NT2/D1 (cell line): ENCODE measurements at regions not wholly inside any gene's neighbourhood (a gene's known extent, or its start where the extent isn't known, plus 50 kb on each side); places are given as distances from the start of the nearest gene placed in this dataset.

Experiments
- DNase-seq: peaks from one replicate; pipeline ENCODE4 v3.0.0-alpha.2; 2011; ENCODE audit warnings: low read depth, low spot score
- H3K27me3 ChIP-seq: 2 replicates; pipeline ENCODE4 v1.6.0; 2011; ENCODE audit warnings: mild to moderate bottlenecking; ENCODE audit not compliant: insufficient read length, insufficient read depth
- H3K36me3 ChIP-seq: 2 replicates; pipeline ENCODE4 v1.6.1; 2011; ENCODE audit warnings: mild to moderate bottlenecking, low read length, mixed read lengths; ENCODE audit not compliant: insufficient read depth, insufficient read length
- H3K4me1 ChIP-seq: 2 replicates; pipeline ENCODE4 v1.5.1; 2011; ENCODE audit not compliant: insufficient read depth, insufficient read length
- H3K4me3 ChIP-seq: 2 replicates; pipeline ENCODE4 v1.5.1; 2011; ENCODE audit warnings: low read depth; ENCODE audit not compliant: insufficient read length
- H3K9ac ChIP-seq: 2 replicates; pipeline ENCODE4 v1.6.0; 2011; ENCODE audit warnings: low read depth; ENCODE audit not compliant: insufficient read length
- H3K9me3 ChIP-seq: 2 replicates; pipeline ENCODE4 v1.5.1; 2011; ENCODE audit warnings: mild to moderate bottlenecking, low read length; ENCODE audit not compliant: insufficient read depth
- SUZ12 ChIP-seq: IDR thresholded peaks from 2 replicates; pipeline ENCODE4 v1.6.1; 2011; ENCODE audit not compliant: insufficient read length, insufficient read depth; ENCODE audit errors: extremely low read depth
- YY1 ChIP-seq: IDR thresholded peaks from 2 replicates; pipeline ENCODE4 v1.6.1; 2011; ENCODE audit not compliant: insufficient read length, insufficient read depth
- ZNF274 ChIP-seq: IDR thresholded peaks from 2 replicates; pipeline ENCODE4 v1.6.1; 2011; ENCODE audit warnings: mild to moderate bottlenecking, low read depth, low read length

GRCh38 chr2:216553482-216554240 is 55.0 kb downstream of the RPL37A start:
- H3K9me3 ChIP-seq = no peaks in the 10 kb centered on the region
- peak overlapping the region; percentile 36 for H3K9ac ChIP-seq
- DNase-seq = no peak
- no peaks in the 10 kb centered on the region for H3K27me3 ChIP-seq
- no peaks in the 10 kb centered on the region for H3K36me3 ChIP-seq
- H3K4me1 ChIP-seq = peaks cover 12% of the 10 kb centered on the region
- H3K4me3 ChIP-seq = no peak overlapping the region
- TF ChIP-seq ZNF274 = no peak
- no peak for TF ChIP-seq SUZ12
- TF ChIP-seq YY1 = no peak

GRCh38 chr2:216554286-216554685 is 55.6 kb downstream of the RPL37A start:
- no peak overlapping the region for H3K4me3 ChIP-seq
- H3K4me1 ChIP-seq = peaks cover 12% of the 10 kb centered on the region
- DNase-seq = no peak
- no peaks in the 10 kb centered on the region for H3K9me3 ChIP-seq
- no peak overlapping the region for H3K9ac ChIP-seq
- no peaks in the 10 kb centered on the region for H3K36me3 ChIP-seq
- TF ChIP-seq SUZ12 (no peak), ZNF274 (no peak), YY1 (no peak)
- H3K27me3 ChIP-seq = no peaks in the 10 kb centered on the region

- Histone ChIP-seq H3K4me3 (no peak overlapping the region), H3K4me1 (peaks cover 12% of the 10 kb centered on the region), H3K36me3 (no peaks in the 10 kb centered on the region), H3K9me3 (no peaks in the 10 kb centered on the region), H3K9ac (no peak overlapping the region), H3K27me3 (no peaks in the 10 kb centered on the region)
- TF ChIP-seq ZNF274 = no peak
- TF ChIP-seq YY1 = no peak
- TF ChIP-seq SUZ12 = no peak
- no peak for DNase-seq
Measured at GRCh38 chr2:216554755-216555154, 56.1 kb downstream of the RPL37A start.

GRCh38 chr2:216555274-216555673 is 56.6 kb downstream of the RPL37A start:
- H3K36me3 ChIP-seq = no peaks in the 10 kb centered on the region
- no peaks in the 10 kb centered on the region for H3K27me3 ChIP-seq
- TF ChIP-seq ZNF274 = no peak
- no peak for TF ChIP-seq YY1
- no peak for TF ChIP-seq SUZ12
- H3K4me3 ChIP-seq = no peak overlapping the region
- DNase-seq = no peak
- H3K4me1 ChIP-seq = peaks cover 12% of the 10 kb centered on the region
- H3K9ac ChIP-seq = no peak overlapping the region
- no peaks in the 10 kb centered on the region for H3K9me3 ChIP-seq

- TF ChIP-seq ZNF274 = no peak
- TF ChIP-seq SUZ12 = no peak
- no peak for TF ChIP-seq YY1
- Histone ChIP-seq H3K9ac (no peak overlapping the region), H3K27me3 (no peaks in the 10 kb centered on the region), H3K9me3 (no peaks in the 10 kb centered on the region), H3K36me3 (no peaks in the 10 kb centered on the region), H3K4me3 (no peak overlapping the region), H3K4me1 (peaks cover 12% of the 10 kb centered on the region)
- no peak for DNase-seq
Measured at GRCh38 chr2:216556202-216556601, 57.6 kb downstream of the RPL37A start.

- TF ChIP-seq SUZ12 (no peak), ZNF274 (no peak), YY1 (no peak)
- peaks cover 13% of the 10 kb centered on the region for H3K4me1 ChIP-seq
- no peak for DNase-seq
- no peak overlapping the region for H3K4me3 ChIP-seq
- H3K36me3 ChIP-seq = no peaks in the 10 kb centered on the region
- no peak overlapping the region for H3K9ac ChIP-seq
- H3K9me3 ChIP-seq = no peaks in the 10 kb centered on the region
- H3K27me3 ChIP-seq = no peaks in the 10 kb centered on the region
Measured at GRCh38 chr2:216557413-216557812, 58.8 kb downstream of the RPL37A start.

GRCh38 chr2:216557820-216558219 is 59.2 kb downstream of the RPL37A start:
- peaks cover 13% of the 10 kb centered on the region for H3K4me1 ChIP-seq
- no peak for TF ChIP-seq YY1
- no peak for TF ChIP-seq ZNF274
- TF ChIP-seq SUZ12 = no peak
- no peak for DNase-seq

More at GRCh38 chr2:216557820-216558219, 59.2 kb downstream of the RPL37A start:
- Histone ChIP-seq H3K4me3 (no peak overlapping the region), H3K9ac (no peak overlapping the region), H3K27me3 (no peaks in the 10 kb centered on the region), H3K9me3 (no peaks in the 10 kb centered on the region), H3K36me3 (no peaks in the 10 kb centered on the region)
